IPS DF 4.7 (cell line): ENCODE measurements at regions not wholly inside any gene's neighbourhood (a gene's known extent, or its start where the extent isn't known, plus 50 kb on each side); places are given as distances from the start of the nearest gene placed in this dataset.
"Not testable (repeated sequence)": the region's sequence is repeated elsewhere in the genome, so short reads cannot be mapped to it uniquely, and the experiment has no call there.

Source experiments
- DNase-seq: peaks from one replicate; pipeline ENCODE4 v3.0.0-alpha.2; 2013; ENCODE audit warnings: low spot score; ENCODE audit errors: extremely low read depth

DNA sequence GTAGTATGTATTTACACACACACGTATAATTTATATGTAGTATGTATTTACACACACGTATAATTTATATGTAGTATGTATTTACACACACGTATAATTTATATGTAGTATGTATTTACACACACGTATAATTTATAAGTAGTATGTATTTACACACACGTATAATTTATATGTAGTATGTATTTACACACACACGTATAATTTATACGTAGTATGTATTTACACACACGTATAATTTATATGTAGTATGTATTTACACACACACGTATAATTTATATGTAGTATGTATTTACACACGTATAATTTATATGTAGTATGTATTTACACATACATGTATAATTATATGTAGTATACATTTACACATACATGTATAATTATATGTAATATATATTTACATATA lies 398.5 kb upstream of the CRIM1 start:
- not testable (repeated sequence) for DNase-seq

DNA sequence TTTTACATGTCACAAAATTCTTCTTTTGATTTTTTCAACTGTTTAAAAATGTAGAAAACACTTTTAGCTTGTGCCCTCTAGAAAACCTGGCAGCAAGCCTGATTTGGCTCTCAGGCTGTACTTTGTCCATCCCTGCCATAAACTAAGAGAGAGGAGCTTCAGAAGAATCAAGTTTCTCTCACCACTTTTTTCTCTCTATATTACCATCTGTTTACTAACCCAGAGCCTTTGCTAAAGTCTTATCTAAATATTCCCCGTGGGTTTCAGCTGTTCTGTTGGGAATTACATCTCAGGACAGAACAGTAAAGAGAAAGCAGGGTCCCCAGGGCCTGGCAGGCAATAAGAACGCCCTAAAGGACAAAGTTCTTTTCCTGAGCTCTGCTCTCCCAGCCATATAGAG lies 409.1 kb upstream of the CRIM1 start:
- no peak for DNase-seq

DNA sequence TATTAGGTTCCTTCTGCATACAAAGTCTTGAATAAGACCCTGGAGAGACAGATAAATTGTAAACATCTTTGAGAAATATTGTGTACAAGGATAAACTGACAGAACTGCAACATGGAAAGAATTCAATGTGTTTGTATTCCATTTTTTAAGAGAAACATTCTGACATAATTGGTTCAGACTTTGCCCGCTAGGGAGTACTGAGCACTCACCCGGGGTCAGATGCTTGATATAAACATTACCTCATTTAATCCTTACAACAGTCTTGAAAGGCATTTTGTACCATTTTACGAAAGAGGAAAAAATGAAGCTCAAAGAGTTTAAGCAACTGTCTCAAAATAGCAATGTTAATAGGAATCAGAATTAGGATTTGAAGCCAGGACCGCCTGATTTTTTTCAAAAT lies 416.7 kb upstream of the CRIM1 start:
- no peak for DNase-seq

DNA sequence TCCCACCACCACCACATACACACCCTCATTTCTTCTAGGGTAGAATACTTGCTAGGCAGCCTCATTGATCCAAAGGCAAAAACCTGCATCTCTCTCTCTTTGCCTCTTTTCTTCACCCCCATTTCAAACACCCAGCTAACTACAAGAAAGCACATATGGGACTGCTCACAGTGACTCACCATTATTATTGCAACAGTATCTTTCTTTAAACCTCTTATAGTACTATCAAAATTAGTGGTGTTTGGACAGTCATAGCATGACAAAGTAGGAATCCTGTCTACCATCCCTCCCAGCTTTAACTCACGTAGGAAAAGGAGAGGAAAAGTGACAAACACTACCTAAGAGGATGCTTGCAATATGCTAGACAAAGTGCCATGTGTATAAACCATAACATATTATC lies 422.5 kb upstream of the CRIM1 start:
- no peak for DNase-seq

DNA sequence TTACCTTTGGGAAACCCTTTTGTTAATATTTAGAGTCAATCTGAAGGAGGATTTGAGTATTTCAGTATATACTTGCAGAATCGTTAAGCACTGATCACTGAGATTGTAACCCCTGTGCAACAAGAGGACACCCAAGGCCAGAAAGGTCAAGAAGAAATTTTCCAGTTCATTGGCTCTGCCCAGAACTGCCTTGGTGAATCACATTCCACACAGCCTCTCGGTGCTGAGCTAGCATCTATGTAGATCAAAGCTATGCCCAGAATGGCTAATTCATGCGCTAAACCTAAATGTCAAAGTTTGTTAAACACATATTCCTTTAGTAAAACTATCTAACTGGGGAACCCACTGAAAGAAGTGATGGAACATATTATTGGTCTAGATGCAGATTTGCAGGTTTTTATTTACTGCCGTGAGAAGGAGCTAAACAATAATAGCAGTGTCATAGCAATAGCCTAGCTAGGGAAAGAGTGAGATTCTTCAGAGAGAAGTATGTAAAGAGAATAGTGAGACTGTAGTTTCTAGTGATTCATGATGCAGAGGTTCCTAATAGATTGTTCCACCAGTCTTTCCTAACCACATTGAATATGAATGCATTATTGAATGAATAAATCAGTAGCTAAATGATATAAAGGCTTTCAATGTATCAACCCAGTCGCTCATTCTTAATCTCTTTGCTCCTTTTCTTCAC lies 423.2 kb upstream of the CRIM1 start:
- no peak for DNase-seq

DNA sequence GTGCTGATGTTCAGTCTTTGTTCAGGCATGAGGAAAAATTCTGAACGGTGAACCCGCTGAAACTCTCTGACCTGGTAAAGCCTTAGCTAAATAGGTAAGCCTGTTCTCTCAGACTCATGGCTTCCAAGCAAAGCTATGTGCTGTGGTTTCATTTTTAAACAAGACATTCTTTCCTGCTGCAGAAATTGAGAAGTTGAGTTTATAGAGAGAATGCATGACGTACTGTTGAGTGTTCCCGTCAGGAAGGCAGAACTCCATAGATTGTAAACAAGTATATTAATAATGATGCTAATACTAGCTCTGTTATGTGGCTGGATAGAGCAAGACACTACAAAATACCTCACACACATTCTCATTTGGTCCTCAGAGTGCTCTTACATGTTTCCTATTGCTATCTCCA lies 424.0 kb upstream of the CRIM1 start:
- no peak for DNase-seq

DNA sequence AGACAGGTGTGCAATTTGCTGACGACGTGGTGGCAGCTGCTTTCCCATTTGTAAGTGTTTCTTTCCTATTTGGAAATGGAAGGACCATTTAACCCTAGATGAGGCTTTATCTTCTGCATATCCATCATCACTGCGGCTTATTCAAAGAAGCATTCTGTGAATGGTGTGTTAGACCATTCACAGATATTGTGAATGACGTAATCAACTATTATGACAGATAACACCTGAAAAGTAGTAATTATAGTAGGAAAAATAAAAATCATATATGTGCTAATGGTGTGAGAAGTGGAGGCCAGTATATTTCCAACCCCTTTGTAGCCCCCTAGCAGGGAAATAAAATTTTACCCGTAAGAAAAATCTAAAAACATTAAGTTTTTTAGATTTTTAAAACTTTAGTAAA lies 424.5 kb upstream of the CRIM1 start:
- DNase-seq = no peak

DNA sequence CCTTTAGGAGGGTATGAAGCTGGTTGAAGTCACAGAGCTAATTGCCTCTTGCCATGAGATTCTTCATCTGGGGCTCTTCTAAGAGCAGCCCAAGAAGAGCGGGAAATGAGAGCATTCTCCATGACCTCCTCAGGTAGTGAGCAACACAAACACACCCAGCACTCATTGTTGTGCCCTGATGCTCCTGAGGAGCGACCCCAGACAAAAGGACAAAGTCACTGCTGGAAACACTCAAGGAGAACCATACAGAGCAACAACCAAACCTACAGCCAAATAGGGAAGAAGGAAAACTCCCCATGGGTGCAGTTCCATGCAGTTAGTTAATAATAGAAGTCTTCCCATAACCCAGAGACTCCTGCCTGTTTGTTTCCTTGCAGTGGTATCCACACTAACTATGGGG lies 426.0 kb upstream of the CRIM1 start:
- DNase-seq = no peak

DNA sequence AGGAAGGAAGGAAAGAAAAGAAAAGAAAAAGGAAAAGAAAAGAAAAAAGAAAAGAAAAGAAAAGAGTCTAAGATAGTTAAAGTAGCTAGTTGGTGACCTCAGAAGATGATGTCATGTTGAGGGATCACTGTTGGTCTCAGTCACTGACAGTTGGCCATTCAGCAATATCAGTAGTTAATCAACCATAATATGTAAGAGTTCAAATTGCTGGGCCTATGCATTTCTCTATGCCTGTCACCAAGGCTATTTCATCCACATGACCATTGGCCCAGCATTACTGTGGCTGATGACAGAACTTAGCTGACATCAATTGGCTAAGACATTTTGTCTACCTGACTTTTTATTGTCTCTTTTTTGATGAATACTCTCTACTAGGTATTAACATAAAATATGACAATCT lies 435.5 kb upstream of the CRIM1 start:
- no peak for DNase-seq

DNA sequence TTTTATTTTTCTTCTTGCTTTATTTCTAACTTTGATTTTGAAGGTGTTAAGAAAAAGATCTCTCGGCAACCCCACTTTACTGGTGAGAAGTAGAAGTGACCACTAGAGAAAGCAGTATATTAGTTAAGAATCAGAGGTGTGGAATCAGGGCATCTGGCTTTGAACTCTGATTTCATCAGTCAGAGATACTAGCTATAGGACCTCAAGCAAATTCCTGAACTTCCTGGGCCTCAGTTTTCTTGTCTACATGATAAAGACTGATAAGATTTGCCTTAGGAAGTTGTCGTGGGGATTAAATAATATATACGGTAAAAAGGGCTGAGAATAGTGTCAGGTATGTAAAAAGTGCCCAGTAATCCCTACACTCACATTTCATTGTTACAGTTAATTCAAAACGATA lies 440.3 kb upstream of the CRIM1 start:
- no peak for DNase-seq

DNA sequence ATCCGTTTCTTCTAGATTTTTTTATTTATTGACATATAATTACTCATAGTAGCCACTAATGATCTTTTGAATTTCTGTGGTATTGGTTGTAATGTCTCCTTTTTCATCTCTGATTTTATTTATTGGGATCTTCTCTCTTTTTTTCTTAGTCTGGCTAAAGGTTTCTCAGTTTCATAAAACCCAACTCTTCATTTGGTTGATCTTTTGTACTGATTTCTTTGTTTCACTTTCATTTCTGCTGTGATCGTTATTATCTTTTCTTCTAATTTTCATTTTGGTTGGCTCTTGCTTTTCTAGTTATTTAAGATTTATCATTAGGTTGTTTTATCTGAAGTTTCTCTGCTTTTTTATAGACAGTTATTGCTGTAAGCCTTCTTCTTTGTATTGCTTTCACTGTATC lies 463.6 kb upstream of the CRIM1 start:
- DNase-seq = no peak

DNA sequence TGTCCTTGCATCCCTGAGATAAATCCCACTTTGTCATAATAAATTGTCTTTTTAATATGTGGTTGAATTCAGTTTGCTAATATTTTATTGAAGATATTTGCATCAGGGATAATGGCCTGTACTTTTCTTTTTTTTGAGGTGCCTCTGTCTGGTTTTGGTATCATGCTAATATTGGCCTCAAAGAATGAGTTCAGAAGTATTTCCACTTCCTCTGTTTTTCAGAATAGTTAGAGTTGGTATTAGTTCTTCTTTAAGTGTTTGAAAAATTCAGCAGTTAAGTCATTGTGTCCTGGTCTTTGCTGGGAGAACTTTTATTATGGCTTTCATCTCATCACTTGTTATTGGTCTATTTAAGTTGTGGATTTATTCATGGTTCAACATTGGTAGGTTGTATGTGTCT lies 464.1 kb upstream of the CRIM1 start:
- DNase-seq = no peak

DNA sequence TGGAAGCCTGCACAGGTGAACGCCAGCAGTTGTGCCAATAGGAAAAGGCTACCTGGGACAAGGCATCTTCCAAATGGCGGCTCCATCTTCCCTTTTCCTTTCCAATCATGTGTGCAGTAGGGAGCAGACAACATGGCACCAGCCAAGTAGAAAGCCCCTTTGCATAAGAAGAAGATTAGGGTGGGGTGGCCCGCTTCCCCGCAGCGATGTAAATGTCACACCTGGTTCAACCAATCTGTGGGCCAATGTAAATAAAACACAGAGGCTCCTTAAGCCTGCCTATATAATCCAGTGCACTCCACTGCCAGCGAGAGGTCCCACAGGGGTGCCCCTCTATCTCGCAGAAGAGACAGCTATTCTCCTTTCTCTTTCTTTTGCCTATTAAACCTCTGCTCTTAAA lies 468.4 kb upstream of the CRIM1 start:
- DNase-seq = no peak

DNA sequence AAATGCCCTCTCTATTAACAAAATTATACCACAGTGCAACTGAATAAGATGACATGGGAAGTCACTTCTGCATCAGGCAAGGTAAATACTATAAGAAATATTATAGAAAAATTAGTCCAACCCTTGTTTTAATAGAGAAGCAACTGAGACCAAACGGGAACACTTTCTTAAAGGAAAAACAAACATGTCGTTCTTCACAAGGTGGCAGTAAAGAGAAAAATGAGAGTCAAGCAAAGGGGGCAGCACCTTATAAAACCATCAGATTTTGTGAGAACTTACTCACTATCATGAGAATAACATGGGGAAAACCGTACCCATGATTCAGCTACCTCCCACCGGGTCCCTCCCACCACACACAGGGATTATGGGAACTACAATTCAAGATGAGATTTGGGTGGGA lies 481.7 kb upstream of the CRIM1 start:
- no peak for DNase-seq

DNA sequence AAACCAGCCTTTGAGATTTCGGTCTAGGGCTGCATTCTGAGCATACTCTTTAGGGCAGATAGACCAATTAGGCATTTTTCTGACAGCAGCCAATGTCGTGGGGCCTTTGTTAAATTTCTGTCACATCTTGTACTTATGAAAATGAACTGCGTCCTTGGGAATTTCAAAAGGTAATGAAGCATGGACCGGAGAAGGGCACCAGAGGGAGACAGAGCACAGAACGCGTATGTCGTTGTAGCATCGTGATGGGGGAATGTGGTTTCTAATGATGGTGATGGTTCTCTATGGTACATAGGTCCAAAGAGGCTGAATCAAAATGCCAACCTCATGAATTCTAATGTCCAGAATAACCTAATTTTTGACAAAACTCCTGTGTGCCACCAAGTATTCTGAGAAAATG lies 483.9 kb upstream of the CRIM1 start:
- DNase-seq = no peak

DNA sequence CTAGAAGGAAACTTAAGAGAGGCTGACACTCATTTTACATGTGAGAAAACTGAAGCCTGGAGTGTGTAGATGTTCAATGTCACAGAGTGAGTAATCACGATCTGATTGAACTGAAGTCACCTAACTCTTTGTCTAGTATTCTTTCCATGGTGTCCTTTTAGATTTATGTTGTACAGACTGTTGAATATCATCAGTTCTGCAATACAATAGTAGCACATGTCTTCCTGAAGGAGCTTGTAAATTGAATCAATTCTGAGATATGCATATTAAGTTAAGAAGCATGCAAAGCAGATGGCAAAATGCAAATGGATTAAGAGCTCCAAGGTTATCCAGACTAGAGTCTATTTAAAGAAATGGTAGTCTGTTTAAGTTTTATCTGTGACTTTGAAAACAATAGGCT lies 484.9 kb upstream of the CRIM1 start:
- no peak for DNase-seq

DNA sequence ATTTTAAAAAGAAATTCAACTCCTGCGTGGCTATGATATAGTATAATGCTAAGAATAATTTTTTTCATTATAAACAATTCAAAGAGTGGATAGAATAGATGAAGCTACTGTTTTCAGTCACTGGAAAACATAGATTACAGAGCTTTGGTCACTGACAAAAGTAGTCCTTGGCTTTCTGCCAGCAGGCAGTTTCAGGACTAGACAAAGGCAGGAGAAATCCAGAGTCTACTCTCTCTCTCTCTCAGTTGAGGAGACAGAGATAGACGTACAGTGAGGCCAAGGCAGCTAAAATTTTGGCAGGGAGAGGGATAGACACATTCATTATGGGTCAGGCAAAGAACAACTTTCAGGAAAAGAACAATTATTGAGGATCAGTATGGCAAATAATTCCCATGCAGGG lies 491.4 kb upstream of the CRIM1 start:
- DNase-seq = no peak

DNA sequence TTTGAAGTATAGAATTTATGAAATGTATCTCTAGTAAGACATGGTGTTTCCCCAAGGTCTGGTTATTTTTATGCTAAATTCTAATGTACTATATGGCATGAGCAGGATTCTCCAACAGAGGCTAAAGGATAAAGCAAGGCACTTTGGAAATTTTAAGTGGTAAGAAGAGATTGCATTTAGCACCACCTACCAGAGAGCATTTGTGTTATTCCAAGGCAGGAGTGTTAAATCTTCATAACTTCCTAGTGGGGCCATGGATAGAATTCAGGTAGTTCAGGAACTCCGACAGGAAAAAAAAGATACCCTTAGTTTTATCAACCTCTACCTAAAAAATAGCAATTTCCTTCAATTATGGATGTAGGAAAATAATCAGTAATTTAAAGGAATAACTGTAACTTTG lies 497.4 kb upstream of the CRIM1 start:
- no peak for DNase-seq

DNA sequence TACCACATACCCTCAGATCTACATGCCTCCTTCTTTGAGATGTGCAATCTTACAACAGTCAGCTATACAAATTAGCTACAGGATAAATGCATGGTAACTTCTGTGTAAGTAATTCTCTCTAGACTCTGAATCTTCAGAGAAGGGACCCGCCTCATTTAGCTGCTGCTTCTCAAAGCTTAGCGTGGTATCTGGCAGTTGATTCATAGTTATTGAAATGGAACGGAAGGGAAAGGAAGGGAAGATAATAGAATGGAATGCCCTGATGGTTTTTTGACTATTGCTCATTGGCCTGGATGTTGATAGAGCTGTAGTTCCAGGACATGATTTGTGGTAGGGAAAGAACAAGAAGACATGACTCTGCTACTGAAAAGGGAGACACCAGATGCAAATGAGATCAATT lies 498.1 kb upstream of the CRIM1 start:
- no peak for DNase-seq

DNA sequence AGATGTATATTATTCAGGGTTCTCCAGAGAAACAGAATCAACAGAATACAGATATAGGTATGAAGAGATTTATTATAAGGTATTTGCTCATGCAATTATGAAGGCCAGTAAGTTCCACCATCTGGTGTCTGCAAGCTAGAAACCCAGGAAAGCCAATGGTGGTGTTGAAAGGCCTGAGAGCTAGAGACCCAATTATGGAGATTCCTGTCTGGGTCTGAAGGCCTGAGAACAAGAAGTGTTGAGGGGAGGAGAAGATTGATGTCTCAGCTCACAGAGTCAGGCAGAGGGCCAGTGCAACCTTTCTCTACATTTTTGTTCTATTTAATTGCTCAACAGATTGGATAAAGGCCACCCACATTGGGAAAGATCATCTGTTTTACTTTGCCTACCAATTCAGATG lies 524.2 kb upstream of the CRIM1 start:
- DNase-seq = no peak

DNA sequence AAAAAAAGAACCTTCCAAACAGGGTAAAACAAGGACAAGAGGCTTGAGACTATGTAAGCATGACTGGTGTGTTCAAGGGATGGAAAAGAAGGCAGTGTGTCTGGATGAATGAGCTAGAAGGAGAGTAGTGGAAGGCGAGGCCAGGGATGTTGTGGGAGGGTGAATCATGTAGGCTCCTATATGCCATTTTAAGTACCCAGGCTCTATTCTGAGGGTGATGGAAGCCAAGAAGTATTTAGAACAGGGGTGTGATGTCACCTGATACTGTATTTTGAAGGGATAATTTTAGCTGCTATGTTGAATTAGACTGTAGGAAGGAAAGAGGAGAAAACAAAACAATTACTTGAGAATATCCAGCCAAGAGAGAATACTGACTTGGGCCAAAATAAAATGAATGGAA lies 524.7 kb upstream of the CRIM1 start:
- no peak for DNase-seq

DNA sequence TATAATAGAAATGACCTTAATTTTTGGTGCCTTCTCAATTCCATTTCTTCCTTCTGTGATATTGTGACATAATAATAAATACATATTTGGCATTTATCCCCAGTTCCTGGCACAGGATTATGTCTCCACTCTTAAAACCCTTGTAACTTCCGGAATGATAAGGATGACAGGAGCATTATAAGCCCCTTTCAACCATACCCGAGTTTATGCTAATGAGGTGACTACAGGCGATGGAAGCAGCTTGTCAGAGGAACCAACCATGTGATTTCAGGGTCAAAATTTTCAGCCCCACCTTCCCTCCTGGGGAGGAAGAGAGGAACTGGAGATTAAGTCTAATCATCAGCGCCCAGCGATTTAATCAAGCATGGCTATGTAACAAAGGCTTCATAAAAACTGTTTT lies 528.5 kb upstream of the CRIM1 start:
- no peak for DNase-seq

DNA sequence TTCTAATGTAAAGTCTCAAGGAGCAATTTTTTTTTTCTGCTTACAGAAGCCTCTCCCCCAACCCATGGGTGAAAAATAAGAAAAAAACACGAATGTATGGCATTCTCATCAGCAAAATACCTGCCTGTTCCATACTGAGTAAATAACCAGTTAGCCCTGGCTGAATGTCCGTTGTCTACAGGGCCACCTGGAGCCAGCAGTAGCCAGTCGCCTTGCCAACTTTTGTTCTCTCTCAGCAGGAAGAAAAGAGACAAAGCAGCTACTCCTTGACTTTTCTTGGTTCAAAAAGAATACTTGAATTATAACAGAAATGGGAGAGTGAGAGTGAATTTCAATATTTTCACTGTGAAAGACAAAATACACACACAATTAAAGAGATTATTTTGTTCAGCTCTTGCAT lies 532.9 kb upstream of the CRIM1 start:
- DNase-seq = no peak

DNA sequence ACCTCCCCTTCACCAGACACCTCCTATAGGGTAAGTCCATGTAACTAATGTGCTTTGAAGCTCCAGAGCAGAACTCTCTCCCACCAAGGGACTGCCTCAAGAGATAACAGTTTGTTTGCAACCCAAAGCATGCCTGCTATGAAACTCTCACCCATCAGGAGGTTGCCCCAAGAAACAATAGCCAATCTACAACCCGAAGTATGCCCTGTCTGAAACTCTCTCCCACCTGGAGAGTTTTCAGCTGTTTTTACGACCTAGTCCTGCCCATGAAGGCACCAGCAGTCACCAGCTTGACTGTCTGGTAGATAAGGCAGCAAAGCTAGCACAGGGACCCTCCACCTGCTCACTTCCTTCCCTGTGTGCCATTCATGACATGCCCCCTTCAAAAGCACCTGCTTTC lies 533.9 kb upstream of the CRIM1 start:
- peak; percentile 75 for DNase-seq
